ENCODE measurements at regions not wholly inside any gene's neighbourhood (a gene's known extent, or its start where the extent isn't known, plus 50 kb on each side); places are given as distances from the start of the nearest gene placed in this dataset.

- no peaks in the 10 kb centered on the region for H3K4me1 Mint-ChIP-seq
- DNase-seq (no peak), ATAC-seq (ENCODE audit: low read depth) (no peak)
- CTCF ChIA-PET: no interaction called here
- H2AFZ ChIP-seq (ENCODE audit: insufficient read depth, low read depth, low read length, poor library complexity, severe bottlenecking): no peak overlapping the region
- H3K4me1 ChIP-seq (ENCODE audit: control insufficient read depth in 2 of 2, insufficient read depth in 2 of 2, low read length in 2 of 2): no peaks in the 10 kb centered on the region
- H3K79me2 ChIP-seq (ENCODE audit: control insufficient read depth, insufficient read depth, low read length): no peaks in the 10 kb centered on the region
- TF ChIP-seq EZH2 (IDR thresholded peaks at IDR 0.05; ENCODE audit: borderline replicate concordance, insufficient read depth, low read depth, low read length, poor library complexity, severe bottlenecking) (no peak), CTCF (IDR thresholded peaks at IDR 0.05) (no peak)
- no peaks in the 10 kb centered on the region for H3K9me3 Mint-ChIP-seq (ENCODE audit: insufficient read depth)
- H3K27me3 ChIP-seq (replicated peaks in 1 of 4; ENCODE audit: control extremely low read depth in 1 of 4, control insufficient read depth in 3 of 4, insufficient read depth in 4 of 4, low read length in 3 of 4): peaks cover 0 to 7% (median 1%) of the 10 kb centered on the region in 4 experiments
- peaks cover 26% of the 10 kb centered on the region for H3K27me3 Mint-ChIP-seq
- H3K4me3 Mint-ChIP-seq: no peak overlapping the region
- H3K27ac ChIP-seq (ENCODE audit: low read length in 2 of 2): no peak overlapping the region
- H4K20me1 ChIP-seq (ENCODE audit: control insufficient read depth, insufficient read depth, low read length, poor library complexity, severe bottlenecking): no peaks in the 10 kb centered on the region
- H3K9ac ChIP-seq (ENCODE audit: low read length): no peak overlapping the region
- H3K9me3 ChIP-seq (ENCODE audit: control extremely low read depth in 1 of 3, control insufficient read depth in 2 of 3, insufficient read depth in 1 of 3, low read length in 2 of 3): no peaks in the 10 kb centered on the region
- H3K4me2 ChIP-seq (replicated peaks; ENCODE audit: low read depth, low read length, poor library complexity, severe bottlenecking): no peak overlapping the region
- intact Hi-C loops (cut with micrococcal nuclease): no loop called here
- H3K36me3 ChIP-seq (replicated peaks in 1 of 2; ENCODE audit: control extremely low read depth in 1 of 2, control insufficient read depth in 1 of 2, extremely low read depth in 1 of 2, insufficient read depth in 2 of 2, low read length in 1 of 2): no peaks in the 10 kb centered on the region
- H3K4me3 ChIP-seq (ENCODE audit: control extremely low read depth in 1 of 5, extremely low read depth in 1 of 5, insufficient read depth in 1 of 5, low read depth in 2 of 5, low read length in 4 of 5): no peak overlapping the region
- WGBS (ENCODE audit: insufficient coverage): 90% methylated on average over 2 of the region's 13 CpGs
- no peak overlapping the region for H3K27ac Mint-ChIP-seq
- POLR2A ChIA-PET: no interaction called here
Observed at GRCh38 chr15:77714555-77714954, 81.8 kb upstream of the LINGO1 start.

- H3K27ac Mint-ChIP-seq: no peak overlapping the region
- Histone ChIP-seq H3K9ac (ENCODE audit: low read length) (no peak overlapping the region), H3K4me3 (ENCODE audit: control extremely low read depth in 1 of 5, extremely low read depth in 1 of 5, insufficient read depth in 1 of 5, low read depth in 2 of 5, low read length in 4 of 5) (no peak overlapping the region), H3K27ac (ENCODE audit: low read length in 2 of 2) (no peak overlapping the region), H3K79me2 (ENCODE audit: control insufficient read depth, insufficient read depth, low read length) (no peaks in the 10 kb centered on the region), H2AFZ (ENCODE audit: insufficient read depth, low read depth, low read length, poor library complexity, severe bottlenecking) (no peak overlapping the region), H3K27me3 (replicated peaks in 1 of 4; ENCODE audit: control extremely low read depth in 1 of 4, control insufficient read depth in 3 of 4, insufficient read depth in 4 of 4, low read length in 3 of 4) (peaks cover 0 to 7% (median 1%) of the 10 kb centered on the region in 4 experiments), H3K36me3 (replicated peaks in 1 of 2; ENCODE audit: control extremely low read depth in 1 of 2, control insufficient read depth in 1 of 2, extremely low read depth in 1 of 2, insufficient read depth in 2 of 2, low read length in 1 of 2) (no peaks in the 10 kb centered on the region), H3K4me1 (ENCODE audit: control insufficient read depth in 2 of 2, insufficient read depth in 2 of 2, low read length in 2 of 2) (no peaks in the 10 kb centered on the region), H4K20me1 (ENCODE audit: control insufficient read depth, insufficient read depth, low read length, poor library complexity, severe bottlenecking) (no peaks in the 10 kb centered on the region), H3K4me2 (replicated peaks; ENCODE audit: low read depth, low read length, poor library complexity, severe bottlenecking) (no peak overlapping the region), H3K9me3 (ENCODE audit: control extremely low read depth in 1 of 3, control insufficient read depth in 2 of 3, insufficient read depth in 1 of 3, low read length in 2 of 3) (no peaks in the 10 kb centered on the region)
- H3K4me1 Mint-ChIP-seq: no peaks in the 10 kb centered on the region
- no peaks in the 10 kb centered on the region for H3K9me3 Mint-ChIP-seq (ENCODE audit: insufficient read depth)
- intact Hi-C loops (cut with micrococcal nuclease): no loop called here
- peaks cover 24% of the 10 kb centered on the region for H3K27me3 Mint-ChIP-seq
- H3K4me3 Mint-ChIP-seq: no peak overlapping the region
- no peak for DNase-seq
- WGBS (ENCODE audit: insufficient coverage): 51% methylated on average over 4 of the region's 4 CpGs
- TF ChIP-seq CTCF (IDR thresholded peaks at IDR 0.05): no peak
- no peak for TF ChIP-seq EZH2 (IDR thresholded peaks at IDR 0.05; ENCODE audit: borderline replicate concordance, insufficient read depth, low read depth, low read length, poor library complexity, severe bottlenecking)
- ATAC-seq (ENCODE audit: low read depth): no peak
- ChIA-PET POLR2A (no interaction called here), CTCF (no interaction called here)
Observed at GRCh38 chr15:77714023-77714422, 81.3 kb upstream of the LINGO1 start.

Data from B cell (primary cell).